ENCODE measurements at regions not wholly inside any gene's neighbourhood (a gene's known extent, or its start where the extent isn't known, plus 50 kb on each side); places are given as distances from the start of the nearest gene placed in this dataset.
"Not testable (repeated sequence)": the region's sequence is repeated elsewhere in the genome, so short reads cannot be mapped to it uniquely, and the experiment has no call there.

DNA sequence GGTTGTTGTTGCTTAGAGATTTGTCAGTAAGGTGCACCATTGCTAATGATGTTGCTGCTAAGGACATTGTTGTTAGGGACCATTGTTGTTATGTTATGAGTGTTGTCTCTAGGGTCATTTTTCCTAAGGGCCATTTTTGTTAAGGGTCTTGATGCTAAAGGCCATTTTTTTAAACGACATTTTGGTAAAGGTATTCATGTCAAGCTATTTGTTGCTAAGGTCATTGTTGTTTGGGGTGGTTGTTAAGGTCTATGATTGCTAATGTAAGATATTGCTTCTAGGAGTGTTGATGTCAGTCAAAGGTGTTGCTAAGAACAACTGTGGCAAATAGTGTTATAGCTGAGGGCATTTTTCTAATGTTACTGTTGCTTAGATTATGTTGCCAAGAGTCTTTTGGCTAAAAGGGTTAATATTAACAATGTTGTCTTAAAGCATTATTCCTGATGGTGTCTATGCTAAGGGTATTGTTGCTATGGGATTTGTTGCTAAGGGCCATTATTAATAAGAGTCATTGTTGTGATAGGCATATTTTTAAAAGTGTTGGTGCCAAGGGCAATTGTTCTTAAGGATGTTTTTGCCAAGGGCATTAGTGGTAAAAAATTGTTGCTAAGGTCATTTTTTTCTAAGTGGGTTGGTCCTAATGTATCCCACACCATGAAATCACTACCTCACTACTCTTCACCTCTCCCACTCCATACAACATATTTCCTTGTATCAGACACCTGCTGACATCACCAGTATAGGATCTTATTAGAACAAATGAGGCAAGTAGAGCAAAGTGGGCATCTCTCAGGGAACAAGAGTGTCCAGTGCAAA lies 56.2 kb downstream of the SPATA31A6 start:
- intact Hi-C loops (cut with DNase I); DNase-seq (ENCODE audit: low spot score): not testable (repeated sequence)

DNA sequence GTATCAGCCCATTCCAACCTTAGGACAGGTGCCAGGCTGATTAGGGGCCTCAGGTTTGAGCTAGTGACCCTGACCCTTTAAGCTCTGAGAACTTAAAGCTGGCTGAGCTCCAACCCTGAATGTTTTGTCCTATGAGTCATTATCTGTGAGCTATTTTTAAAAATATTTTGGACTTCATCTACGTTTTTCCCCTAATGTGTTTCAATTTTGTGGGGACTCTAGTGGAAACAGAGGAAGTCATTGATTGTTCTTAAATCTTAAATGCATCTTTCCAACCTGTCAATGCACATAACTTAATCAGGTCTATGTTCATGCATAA lies 56.8 kb downstream of the SPATA31A6 start:
- DNase-seq (ENCODE audit: low spot score); intact Hi-C loops (cut with DNase I): not testable (repeated sequence)

DNA sequence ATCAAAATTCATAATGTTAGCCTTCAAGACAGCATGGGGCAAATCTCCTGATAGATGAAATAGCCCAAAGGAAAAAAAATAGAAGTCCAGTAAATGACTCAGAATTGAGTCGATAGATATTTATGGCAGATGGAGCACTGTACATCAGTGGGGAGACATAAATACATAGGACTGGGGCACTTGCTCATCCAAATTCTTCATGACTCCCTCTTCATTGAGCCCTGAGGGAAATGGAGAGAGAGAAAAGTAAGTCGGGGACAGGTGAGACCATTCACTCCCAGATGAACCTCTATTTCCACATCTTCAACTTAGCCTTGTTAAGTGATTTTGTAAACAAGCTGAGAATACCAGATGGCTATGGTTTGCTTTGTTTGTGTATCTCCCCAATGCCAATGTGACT lies 59.8 kb downstream of the SPATA31A6 start:
- DNase-seq (ENCODE audit: low spot score); intact Hi-C loops (cut with DNase I): not testable (repeated sequence)

DNA sequence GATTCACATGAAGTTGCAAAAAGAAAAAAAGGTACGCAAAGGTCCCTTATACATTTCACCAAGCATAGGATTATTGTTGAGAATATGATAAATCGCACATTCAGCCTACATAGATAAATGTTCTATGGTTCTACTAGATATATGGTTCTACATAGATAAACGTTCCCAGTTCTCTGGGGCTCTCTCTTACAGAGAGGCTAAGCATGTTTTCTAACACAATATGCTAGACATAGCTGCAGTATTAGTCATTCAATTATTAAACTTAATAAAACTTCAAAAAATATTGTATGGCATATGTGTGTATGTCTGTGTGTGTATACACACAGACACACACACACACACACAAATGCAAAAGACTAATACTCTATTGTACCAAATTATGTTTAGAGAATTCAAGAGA lies 60.4 kb downstream of the SPATA31A6 start:
- DNase-seq (ENCODE audit: low spot score); intact Hi-C loops (cut with DNase I): not testable (repeated sequence)

DNA sequence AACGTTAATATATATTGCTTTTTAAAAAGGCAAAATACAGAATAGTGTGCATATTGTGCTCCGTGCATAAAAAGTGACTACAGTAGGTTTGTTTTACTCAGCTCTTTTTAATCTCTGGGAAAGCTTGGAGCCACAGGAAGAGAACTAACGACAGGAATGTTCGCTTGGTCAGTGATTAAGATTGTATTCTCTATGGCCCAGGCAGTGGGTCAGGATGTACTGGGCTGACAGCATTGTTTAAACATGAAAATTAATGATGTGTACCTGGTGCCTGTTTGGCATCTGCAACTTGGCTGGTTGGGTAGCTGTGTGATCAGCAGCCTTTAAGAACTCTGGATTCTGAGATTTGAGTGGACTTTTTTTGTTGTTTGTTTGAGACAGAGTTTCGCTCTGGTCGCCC lies 85.3 kb downstream of the SPATA31A6 start:
- DNase-seq (ENCODE audit: low spot score); intact Hi-C loops (cut with DNase I): not testable (repeated sequence)

DNA sequence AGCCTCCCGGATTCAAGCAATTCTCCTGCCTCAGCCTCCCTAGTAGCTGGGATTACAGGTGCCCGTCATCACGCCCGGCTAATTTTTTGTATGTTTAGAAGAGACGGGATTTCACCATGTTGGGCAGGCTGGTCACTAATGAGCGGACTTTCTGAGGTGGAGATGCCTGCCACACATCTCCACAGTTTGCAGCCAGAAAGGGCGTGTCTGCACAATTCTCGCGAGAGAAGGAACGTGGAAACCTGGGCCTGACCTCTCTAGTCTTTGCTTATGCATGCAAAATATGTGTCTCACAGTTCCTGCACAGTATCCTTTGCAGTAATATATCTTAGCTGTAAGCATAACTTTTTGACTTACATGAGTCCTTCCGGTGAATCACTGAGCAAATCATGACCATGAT lies 85.7 kb downstream of the SPATA31A6 start:
- not testable (repeated sequence) for DNase-seq (ENCODE audit: low spot score)

DNA sequence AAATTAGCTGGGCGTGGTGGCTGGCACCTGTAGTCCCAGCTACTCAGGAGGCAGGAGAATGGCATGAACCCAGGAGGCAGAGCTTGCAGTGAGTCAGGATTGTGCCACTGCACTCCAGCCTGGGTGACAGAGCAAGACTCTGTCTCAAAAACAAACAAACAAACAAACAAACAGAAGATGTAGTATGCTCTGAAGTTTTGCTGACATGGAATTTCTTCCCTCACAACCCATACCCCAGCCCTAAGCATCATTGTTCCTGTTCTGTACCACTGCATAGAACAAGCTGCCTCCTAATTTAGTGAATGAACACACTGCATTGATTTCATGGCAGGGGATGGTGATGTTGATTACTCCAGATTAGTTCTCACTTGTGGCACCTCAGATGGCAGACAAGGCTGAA lies 89.7 kb downstream of the SPATA31A6 start:
- intact Hi-C loops (cut with DNase I); DNase-seq (ENCODE audit: low spot score): not testable (repeated sequence)

More for the DNA sequence above, 85.7 kb downstream of the SPATA31A6 start:
- intact Hi-C loops (cut with DNase I): not testable (repeated sequence)

DNA sequence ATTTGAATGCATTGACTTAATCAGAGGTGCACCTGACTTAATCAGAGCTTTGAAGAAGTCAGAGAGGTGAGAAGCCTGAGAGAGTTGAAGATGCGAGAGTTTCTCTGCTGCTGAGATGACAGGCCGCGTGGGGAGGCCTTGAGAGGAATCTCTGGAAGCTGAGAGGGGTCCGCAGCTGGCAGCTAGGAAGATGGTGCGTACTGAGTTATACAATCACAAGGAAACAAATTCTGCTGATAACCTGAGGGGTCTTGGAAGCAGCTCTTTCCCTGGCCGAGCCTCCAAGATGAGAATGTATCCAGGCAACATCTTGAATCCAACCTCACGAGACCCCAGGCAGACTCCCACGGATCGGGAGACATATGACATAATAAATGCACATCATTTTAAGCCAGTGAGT lies 91.7 kb downstream of the SPATA31A6 start:
- DNase-seq (ENCODE audit: low spot score): no peak
- intact Hi-C loops (cut with DNase I): no loop called here

DNA sequence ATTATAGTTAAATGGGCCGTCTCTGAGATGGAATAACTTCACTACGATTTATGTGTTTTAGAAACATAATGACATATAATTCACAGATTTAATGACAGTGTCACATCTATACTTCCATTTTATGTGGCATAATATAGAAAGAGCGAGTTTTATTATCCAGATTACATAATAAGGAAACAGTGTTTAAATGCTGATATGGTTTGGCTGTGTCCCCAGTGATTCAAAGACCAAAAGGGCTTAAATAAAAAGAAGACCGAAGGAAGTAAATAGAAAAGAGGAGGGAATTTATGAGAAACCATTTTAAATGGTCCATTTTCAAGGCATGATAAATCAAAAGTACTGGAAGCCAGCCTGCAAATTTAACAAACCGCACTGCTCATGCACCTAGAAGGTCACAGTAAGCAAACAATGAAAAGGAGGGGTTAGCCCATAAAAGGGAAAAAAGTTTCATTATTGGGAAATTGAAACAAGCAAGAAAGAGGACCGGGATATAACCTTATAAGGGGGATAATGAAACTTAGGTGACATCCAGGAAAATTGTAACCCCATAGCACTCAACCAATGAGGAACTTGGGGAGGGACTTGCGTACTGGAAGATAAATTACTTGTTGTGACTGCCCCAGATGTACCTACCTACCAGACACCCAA lies 99.2 kb downstream of the SPATA31A6 start:
- intact Hi-C loops (cut with DNase I): not testable (repeated sequence)

DNA sequence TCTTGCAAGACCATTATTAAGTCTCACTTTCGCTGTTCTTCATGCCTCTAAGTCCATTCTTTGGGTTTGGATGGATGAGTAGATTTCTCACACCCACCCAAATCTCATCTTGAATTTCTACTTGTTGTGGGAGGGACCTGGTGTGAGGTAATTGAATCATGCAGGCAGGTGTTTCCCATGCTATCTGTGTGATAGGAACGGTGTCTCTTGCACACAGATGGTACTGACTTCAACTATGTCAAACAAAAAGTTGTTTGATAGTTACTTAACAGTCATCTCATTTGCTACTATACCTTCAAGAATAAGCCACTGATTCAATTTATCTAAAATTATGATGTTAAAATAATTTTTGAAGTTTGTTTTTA lies 99.7 kb downstream of the SPATA31A6 start:
- DNase-seq (ENCODE audit: low spot score); intact Hi-C loops (cut with DNase I): not testable (repeated sequence)

More for the DNA sequence above, 99.2 kb downstream of the SPATA31A6 start:
- not testable (repeated sequence) for DNase-seq (ENCODE audit: low spot score)

DNA sequence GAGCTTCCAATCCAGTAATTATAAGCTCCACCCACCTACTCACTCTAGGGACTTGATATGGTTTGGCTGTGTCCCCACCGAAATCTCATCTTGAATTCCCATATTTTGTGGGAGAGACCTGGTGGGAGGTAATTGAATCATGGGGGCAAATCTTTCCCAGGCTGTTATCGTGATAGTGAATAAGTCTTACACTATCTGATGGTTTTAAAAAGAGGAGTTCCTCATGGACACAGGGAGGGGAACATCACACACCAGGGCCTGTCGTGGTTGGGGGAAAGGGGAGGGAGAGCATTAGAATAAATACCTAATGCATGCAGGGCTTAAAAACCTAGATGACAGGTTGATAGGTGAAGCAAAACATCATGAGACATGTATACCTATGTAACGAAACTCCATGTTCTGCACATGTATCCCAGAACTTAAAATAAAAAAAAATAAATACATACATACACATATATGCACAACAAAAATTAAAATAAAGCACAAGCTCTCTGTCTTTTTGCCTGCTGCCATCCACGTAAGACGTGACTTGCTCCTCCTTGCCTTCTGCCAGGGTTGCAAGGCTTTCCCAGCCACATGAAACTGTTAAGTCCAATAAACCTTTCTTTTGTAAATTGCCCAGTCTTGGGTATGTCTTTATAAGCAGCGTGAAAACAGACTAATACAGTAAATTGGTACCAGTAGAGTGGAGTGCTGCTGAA lies 102.8 kb downstream of the SPATA31A6 start:
- DNase-seq (ENCODE audit: low spot score); intact Hi-C loops (cut with DNase I): not testable (repeated sequence)

DNA sequence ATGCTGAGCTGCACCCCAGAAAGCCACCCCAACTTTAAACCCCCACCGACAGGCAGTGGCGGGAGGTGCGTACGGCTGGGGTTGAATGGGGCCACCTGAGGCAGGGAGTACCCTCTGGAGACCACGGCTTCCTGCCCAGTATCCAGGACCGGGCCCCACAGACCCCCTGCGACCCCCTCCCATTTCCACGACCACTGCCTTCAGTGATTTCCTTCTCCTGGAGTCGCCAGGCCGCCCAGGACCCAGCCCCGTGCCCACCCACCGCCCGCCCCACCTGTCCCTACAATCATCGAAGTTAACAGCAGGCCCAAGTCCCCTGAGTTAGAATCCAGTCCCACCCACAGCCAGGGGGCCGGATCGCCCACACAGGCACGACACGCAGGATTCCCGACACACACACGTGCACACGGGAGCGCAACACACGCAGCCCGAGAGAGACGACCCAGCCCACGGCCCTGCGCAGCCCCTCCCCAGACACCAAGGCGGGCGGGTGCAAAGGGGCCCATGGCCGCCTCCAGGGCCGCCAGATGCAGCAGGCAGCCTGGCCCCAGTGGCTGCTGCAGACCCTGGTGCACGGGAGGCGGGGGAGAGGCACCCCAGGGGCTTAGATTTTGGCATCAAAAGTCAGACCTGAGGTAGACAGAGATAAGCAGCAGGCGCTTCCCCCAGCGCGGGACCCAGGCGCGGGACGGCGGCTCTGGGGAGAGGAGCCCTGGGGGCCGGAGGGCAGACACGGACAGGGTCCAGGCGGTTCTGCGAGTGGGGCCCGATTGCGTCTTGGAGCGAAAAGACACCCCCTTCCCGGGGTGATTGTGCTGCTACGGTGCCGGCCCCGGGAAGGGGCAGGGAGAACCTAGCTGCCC lies 104.8 kb downstream of the SPATA31A6 start:
- intact Hi-C loops (cut with DNase I); DNase-seq (ENCODE audit: low spot score): not testable (repeated sequence)

DNA sequence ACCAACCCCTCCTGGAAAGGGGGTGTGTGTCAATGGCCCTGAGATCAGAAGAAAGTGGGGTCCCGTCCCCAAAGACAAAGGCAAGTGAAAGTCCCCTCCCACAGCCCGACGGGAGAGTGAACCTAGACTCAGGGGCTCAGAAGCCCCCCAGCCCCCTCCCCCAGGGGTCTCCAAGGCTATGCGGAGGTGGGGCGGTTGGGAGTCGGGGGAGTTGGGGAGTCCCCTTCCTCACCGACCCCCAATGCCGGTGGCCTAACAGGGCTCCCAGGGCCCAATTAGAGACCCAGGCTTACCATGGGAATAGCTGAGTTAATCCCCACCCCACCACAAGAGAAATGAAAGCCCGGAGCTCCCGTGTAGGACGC lies 105.4 kb downstream of the SPATA31A6 start:
- DNase-seq (ENCODE audit: low spot score); intact Hi-C loops (cut with DNase I): not testable (repeated sequence)

DNA sequence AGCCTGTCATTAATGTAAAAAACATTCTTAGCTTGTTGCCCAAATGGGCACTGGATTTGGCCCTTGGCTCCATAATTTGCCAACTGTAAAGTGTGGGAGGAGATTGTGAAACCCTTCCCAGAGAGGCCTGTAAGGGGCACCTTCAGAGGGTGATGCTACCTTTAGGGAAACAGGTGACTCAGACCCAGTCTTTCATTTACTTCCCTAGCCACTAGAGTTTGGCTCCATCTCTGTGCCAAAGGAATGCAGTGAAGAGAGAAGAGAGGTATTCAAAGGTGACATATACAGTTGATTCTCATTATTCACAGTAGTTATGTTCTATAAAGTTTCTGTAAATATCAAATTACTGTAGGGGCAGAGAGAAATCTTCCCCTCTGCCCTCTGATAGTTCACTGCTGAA lies 116.7 kb downstream of the SPATA31A6 start:
- DNase-seq (ENCODE audit: low spot score); intact Hi-C loops (cut with DNase I): not testable (repeated sequence)

DNA sequence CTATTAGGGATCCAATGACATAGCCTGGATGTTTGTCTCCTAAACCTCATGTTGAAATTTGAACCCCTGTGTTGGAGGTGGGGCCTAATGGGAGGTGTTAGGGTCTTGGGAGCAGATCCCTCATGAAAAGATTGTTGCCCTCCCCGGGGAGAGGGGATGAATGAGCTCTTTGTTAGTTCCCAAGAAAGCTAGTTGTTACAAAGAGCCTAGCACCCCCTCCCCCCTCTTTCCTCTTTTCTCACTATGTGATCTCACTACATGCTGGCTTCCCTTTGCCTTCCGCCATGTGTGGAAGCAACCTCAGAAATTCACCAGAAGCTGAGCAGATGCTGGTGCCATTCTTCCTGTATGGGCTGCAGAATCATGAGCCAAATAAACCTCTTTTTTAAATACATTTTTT lies 123.2 kb downstream of the SPATA31A6 start:
- intact Hi-C loops (cut with DNase I); DNase-seq (ENCODE audit: low spot score): not testable (repeated sequence)

DNA sequence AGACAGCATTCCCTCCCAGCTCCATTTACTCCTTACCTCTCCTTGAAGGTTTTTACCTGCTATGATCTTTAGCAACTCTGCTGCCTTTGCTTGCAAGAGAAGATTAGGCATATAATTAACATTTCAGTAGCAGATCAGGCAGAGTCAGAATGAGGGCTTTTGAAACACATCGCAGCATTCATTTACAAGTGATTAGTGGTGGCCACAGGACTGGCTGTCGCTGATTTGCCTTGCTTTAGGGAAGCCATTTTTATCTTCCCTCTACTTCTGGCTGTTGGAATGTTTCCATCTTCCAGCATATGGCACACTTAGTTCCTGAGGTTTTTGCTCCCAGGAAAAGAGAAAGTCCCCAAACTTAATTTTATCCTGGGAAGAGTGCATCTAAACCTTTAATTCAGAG lies 124.0 kb downstream of the SPATA31A6 start:
- intact Hi-C loops (cut with DNase I); DNase-seq (ENCODE audit: low spot score): not testable (repeated sequence)

DNA sequence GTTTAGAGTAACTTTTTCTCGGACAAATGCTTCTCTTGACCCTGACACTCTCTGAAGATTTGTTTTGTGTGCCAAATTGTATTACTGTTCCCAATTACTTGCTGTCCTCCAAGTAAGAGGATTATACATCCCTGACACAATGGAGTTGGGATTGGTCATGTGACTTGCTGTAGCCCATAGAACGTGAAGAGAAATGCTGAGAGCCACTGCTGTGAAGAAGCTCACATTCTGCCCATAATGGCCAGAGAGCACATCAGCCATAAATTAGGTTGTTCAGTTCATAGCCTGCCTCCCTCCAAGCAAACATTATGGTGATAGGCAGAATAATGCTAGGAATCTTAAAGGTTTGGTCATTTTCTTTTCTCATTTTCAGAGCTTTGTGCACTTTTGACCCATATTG lies 127.5 kb downstream of the SPATA31A6 start:
- DNase-seq (ENCODE audit: low spot score); intact Hi-C loops (cut with DNase I): not testable (repeated sequence)

DNA sequence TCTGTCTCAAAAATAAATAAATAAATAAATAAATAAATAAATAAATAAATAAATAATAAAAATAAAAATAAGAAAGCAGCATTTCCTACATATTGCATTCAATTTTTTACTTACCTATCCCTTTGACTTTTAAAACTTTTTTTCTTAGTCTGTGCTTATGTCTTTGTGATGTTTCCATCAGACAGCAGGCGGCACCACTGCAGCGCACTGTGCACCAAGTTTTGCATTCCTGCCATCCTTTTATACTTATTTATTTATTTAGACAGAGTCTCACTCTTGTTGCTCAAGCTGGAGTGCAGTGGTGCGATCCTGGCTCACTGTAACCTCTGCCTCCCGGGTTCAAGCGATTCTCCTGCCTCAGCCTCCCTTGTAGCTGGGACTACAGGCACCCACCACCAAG lies 132.6 kb downstream of the SPATA31A6 start:
- intact Hi-C loops (cut with DNase I); DNase-seq (ENCODE audit: low spot score): not testable (repeated sequence)

DNA sequence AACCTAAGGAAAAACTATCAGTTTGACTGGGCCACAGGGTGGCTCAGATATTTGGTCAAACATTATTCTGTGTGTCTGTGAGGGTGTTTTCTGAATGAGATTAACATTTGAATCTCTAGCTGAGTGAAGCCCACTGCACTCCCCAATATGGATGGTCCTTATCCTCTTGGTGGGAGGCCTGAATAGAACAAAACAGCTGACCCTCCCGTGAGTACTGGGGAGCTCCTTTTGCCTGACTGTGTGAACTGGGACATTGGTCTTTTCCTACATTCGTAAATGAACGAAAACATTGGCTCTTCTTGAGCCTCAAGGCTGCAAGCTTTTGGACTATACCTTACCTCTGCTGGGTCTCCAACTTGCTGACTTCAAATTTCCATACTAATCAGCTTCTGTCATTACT lies 134.2 kb downstream of the SPATA31A6 start:
- intact Hi-C loops (cut with DNase I); DNase-seq (ENCODE audit: low spot score): not testable (repeated sequence)

Measured in cardiac septum (tissue), 1 donor.